Stomach (tissue), 4 donors: ENCODE measurements at regions not wholly inside any gene's neighbourhood (a gene's known extent, or its start where the extent isn't known, plus 50 kb on each side); places are given as distances from the start of the nearest gene placed in this dataset.

Source experiments
- CTCF ChIP-seq, 7 experiments: fragments of 450-650 bp in 4 of 7; fragments of 200-600 bp in 3 of 7; sonication (generic) in 3 of 7; IDR thresholded peaks; one replicate each; pipeline ENCODE4 v1.5.1; 2016 to 2019; ENCODE audit warnings: antibody characterized with exemption in 7 of 7, control low read depth in 2 of 7, mild to moderate bottlenecking in 1 of 7
- POLR2AphosphoS5 ChIP-seq, 3 donors: sonication (generic); formaldehyde crosslinking; IDR thresholded peaks; one replicate each; pipeline ENCODE4 v1.6.1; 2016; ENCODE audit warnings: antibody characterized with exemption in 3 of 3

- TF ChIP-seq CTCF (IDR thresholded peaks at IDR 0.05) (no peak), POLR2AphosphoS5 (IDR thresholded peaks at IDR 0.05) (no peak)
Measured at GRCh38 chr20:23230766-23231385, 119.7 kb upstream of the NXT1 start.
